Glutamatergic neuron (in vitro differentiated cells): ENCODE measurements at regions not wholly inside any gene's neighbourhood (a gene's known extent, or its start where the extent isn't known, plus 50 kb on each side); places are given as distances from the start of the nearest gene placed in this dataset.

Experiments
- DNase-seq: peaks from one replicate; pipeline ENCODE4 v3.0.0; 2022
- H3K27ac Mint-ChIP-seq: one replicate; pipeline ENCODE4 v1.8.0; 2020; ENCODE audit warnings: mild to moderate bottlenecking, mixed read lengths, inconsistent platforms; ENCODE audit not compliant: unreplicated experiment
- H3K27me3 Mint-ChIP-seq: one replicate; pipeline ENCODE4 v1.8.0; 2020; ENCODE audit warnings: mild to moderate bottlenecking, moderate library complexity, mixed read lengths, inconsistent platforms; ENCODE audit not compliant: unreplicated experiment
- H3K36me3 Mint-ChIP-seq: one replicate; pipeline ENCODE4 v1.8.0; 2020; ENCODE audit warnings: mild to moderate bottlenecking, mixed read lengths, inconsistent platforms; ENCODE audit not compliant: unreplicated experiment
- H3K4me1 Mint-ChIP-seq: one replicate; pipeline ENCODE4 v1.8.0; 2020; ENCODE audit warnings: mild to moderate bottlenecking, low read depth, mixed read lengths, inconsistent platforms; ENCODE audit not compliant: unreplicated experiment
- H3K4me3 Mint-ChIP-seq: one replicate; pipeline ENCODE4 v1.8.0; 2020; ENCODE audit warnings: mild to moderate bottlenecking, mixed read lengths, inconsistent platforms; ENCODE audit not compliant: unreplicated experiment
- H3K9me3 Mint-ChIP-seq: one replicate; pipeline ENCODE4 v1.8.0; 2020; ENCODE audit warnings: mild to moderate bottlenecking, moderate library complexity, mixed read lengths, inconsistent platforms; ENCODE audit not compliant: unreplicated experiment
- TF ChIP-seq, protein P1 (sequence below): fragments of 200-600 bp; sonication (generic); IDR thresholded peaks from one replicate; pipeline ENCODE4 v1.5.0; 2021; ENCODE audit not compliant: partially characterized antibody, unreplicated experiment

DNA sequence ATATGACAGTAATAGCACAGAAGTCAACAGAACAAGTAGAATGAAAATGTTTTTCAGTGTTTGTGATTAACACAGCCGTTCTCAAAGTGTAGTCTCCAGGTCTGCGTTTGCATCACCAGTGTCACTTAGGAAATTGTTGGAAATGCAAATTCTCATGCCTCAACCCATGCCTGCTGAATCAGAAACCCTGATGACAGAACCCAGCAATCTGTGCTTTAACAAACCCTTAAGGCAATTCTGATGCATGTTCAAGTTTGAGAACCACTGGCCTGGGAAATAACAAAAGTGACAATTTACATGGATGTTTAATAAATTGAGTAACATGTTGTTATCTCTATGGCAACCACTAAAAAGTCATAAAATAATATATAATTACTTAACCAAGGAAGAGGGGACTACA, 103.1 kb upstream of the ATP11B start:
- Mint-ChIP-seq H3K9me3 (no peaks in the 10 kb centered on the region), H3K4me3 (no peak overlapping the region), H3K27ac (no peak overlapping the region), H3K4me1 (peaks cover 3% of the 10 kb centered on the region), H3K36me3 (no peaks in the 10 kb centered on the region), H3K27me3 (no peaks in the 10 kb centered on the region)
- DNase-seq: no peak
- TF ChIP-seq, protein P1, sequence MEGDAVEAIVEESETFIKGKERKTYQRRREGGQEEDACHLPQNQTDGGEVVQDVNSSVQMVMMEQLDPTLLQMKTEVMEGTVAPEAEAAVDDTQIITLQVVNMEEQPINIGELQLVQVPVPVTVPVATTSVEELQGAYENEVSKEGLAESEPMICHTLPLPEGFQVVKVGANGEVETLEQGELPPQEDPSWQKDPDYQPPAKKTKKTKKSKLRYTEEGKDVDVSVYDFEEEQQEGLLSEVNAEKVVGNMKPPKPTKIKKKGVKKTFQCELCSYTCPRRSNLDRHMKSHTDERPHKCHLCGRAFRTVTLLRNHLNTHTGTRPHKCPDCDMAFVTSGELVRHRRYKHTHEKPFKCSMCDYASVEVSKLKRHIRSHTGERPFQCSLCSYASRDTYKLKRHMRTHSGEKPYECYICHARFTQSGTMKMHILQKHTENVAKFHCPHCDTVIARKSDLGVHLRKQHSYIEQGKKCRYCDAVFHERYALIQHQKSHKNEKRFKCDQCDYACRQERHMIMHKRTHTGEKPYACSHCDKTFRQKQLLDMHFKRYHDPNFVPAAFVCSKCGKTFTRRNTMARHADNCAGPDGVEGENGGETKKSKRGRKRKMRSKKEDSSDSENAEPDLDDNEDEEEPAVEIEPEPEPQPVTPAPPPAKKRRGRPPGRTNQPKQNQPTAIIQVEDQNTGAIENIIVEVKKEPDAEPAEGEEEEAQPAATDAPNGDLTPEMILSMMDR: no peak

DNA sequence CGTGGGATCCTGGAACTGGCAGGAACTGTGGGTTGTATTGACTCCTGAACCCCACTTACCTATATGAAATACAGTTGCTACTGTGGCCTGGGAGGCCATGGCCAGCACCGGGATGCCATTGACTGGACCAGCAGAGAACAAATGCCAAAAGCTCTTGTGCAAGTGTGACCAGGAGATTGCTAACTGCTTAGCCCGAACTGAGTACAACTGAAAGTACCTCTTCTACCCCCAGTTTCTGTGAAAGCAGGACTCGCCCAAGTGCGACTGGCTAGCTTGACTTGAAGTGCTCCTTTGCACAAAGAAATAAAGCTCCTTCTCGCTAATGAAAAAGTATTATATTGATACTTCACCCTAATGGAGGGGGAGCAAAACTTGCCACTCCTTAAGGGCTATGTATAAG, 101.3 kb upstream of the ATP11B start:
- Mint-ChIP-seq H3K4me3 (no peak overlapping the region), H3K27me3 (no peaks in the 10 kb centered on the region), H3K9me3 (no peaks in the 10 kb centered on the region), H3K4me1 (peaks cover 4% of the 10 kb centered on the region), H3K36me3 (no peaks in the 10 kb centered on the region), H3K27ac (no peak overlapping the region)
- TF ChIP-seq, protein P1: no peak
- no peak for DNase-seq

DNA sequence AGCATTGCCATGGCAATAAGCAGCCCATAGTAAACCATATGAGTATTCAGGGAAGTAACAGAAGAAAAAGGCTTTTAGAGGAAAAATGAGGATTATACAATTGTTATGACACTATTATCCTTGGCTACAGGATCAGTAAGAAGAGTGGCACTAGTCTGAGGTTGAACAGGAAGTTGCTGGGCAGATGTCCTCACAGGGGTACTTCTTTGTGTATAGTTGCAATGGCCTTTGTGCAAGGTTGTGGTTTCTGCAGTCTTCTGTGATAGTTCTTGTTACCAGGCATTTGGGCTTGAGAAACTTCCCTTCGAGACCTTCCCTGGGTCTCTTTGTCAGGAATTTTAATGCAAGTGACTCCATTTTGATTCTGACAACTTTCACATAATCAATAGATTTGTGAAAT, 100.6 kb upstream of the ATP11B start:
- DNase-seq: no peak
- Mint-ChIP-seq H3K9me3 (no peaks in the 10 kb centered on the region), H3K4me3 (no peak overlapping the region), H3K27me3 (no peaks in the 10 kb centered on the region), H3K27ac (no peak overlapping the region), H3K4me1 (peaks cover 9% of the 10 kb centered on the region), H3K36me3 (no peaks in the 10 kb centered on the region)
- TF ChIP-seq, protein P1: no peak

DNA sequence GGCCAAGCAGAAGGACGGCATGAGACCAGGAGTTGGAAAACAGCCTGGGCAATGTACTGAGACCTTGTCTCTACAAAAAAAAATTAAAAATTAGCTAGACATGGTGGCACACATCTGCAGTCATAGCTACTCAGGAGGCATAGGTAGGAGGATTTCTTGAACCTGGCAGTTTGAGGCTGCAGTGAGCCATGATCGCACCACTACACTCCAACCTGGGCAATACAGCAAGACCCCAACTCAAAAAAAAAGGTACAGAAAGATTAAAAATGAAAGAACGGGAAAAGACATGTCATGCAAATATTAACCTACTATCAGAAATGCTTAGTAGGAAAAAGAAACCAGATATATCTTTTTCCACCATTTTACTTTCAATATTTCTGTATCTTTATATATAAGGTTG, 99.6 kb upstream of the ATP11B start:
- H3K27me3 Mint-ChIP-seq: no peaks in the 10 kb centered on the region
- H3K27ac Mint-ChIP-seq: no peak overlapping the region
- H3K36me3 Mint-ChIP-seq: no peaks in the 10 kb centered on the region
- H3K4me3 Mint-ChIP-seq: no peak overlapping the region
- TF ChIP-seq, protein P1: no peak
- H3K4me1 Mint-ChIP-seq: peaks cover 9% of the 10 kb centered on the region
- DNase-seq: no peak
- no peaks in the 10 kb centered on the region for H3K9me3 Mint-ChIP-seq

DNA sequence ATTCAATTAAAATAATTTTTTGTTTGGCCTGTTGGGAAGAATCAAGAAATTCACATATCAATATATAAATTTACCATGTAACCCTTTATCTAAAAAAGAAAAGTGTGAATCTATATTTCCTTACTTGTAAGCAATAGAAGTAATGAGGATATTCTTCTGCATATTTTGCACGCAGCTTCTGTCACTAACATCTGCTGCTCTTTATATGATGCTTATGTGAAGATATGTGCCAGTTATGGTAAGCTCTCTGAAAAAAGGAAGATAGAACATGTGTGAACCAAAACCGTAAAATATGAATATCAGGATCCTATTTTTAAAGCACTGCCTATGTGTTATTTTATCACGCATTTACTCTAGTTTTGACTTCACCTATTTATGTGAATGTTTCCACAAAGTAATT, 96.4 kb upstream of the ATP11B start:
- peaks cover 6% of the 10 kb centered on the region for H3K4me1 Mint-ChIP-seq
- H3K27ac Mint-ChIP-seq: no peak overlapping the region
- no peaks in the 10 kb centered on the region for H3K36me3 Mint-ChIP-seq
- H3K4me3 Mint-ChIP-seq: no peak overlapping the region
- TF ChIP-seq, protein P1: no peak
- H3K9me3 Mint-ChIP-seq: no peaks in the 10 kb centered on the region
- no peaks in the 10 kb centered on the region for H3K27me3 Mint-ChIP-seq
- no peak for DNase-seq
